IMR-90 (cell line): ENCODE measurements at regions not wholly inside any gene's neighbourhood (a gene's known extent, or its start where the extent isn't known, plus 50 kb on each side); places are given as distances from the start of the nearest gene placed in this dataset.

Experiments
- ATAC-seq: fragments of 200-7000 bp; cut with Tn5 transposase; 2 replicates; pipeline ENCODE4 v1.9.1; 2020; ENCODE audit warnings: low read depth, mild to moderate bottlenecking, moderate library complexity
- BruUV-seq: library from RNA; stranded (reverse); fragments of 400-500 nt; replicated peaks from 2 replicates; lab custom pipeline; 2021; lab: Mats Ljungman, UMichigan
- CTCF ChIA-PET: fragments of 300-600 bp; formaldehyde crosslinking; extraction: SDS; loops from one replicate; lab custom pipeline; 2021; ENCODE audit warnings: antibody characterized with exemption; lab: Yijun Ruan, JAX
- POLR2A ChIA-PET: fragments of 300-600 bp; sonication (Branson Sonifier 250); formaldehyde crosslinking; loops from one replicate; lab custom pipeline; 2022; ENCODE audit warnings: antibody characterized with exemption; ENCODE audit not compliant: unreplicated experiment; lab: Charles Lee
- DNase-seq: peaks from one replicate; pipeline ENCODE4 v3.0.0; 2013
- H2AFZ ChIP-seq: replicated peaks from 2 replicates; pipeline ENCODE3; 2013; ENCODE audit warnings: low read length, mild to moderate bottlenecking; ENCODE audit not compliant: poor library complexity
- H2AK5ac ChIP-seq: 2 replicates; pipeline ENCODE4 v1.6.1; 2013; ENCODE audit warnings: low read depth, low read length, inconsistent platforms
- H2AK9ac ChIP-seq: replicated peaks from 2 replicates; pipeline ENCODE3; 2013; ENCODE audit warnings: mild to moderate bottlenecking, low read depth, low read length, moderate library complexity; ENCODE audit not compliant: poor library complexity
- H2BK120ac ChIP-seq: 2 replicates; pipeline ENCODE4 v1.6.1; 2013; ENCODE audit warnings: low read depth, low read length, inconsistent platforms
- H2BK15ac ChIP-seq: 3 replicates; pipeline ENCODE4 v1.6.1; 2013; ENCODE audit warnings: low read depth, low read length, inconsistent platforms
- H2BK20ac ChIP-seq: 2 replicates; pipeline ENCODE4 v1.6.1; 2013; ENCODE audit warnings: low read depth, mild to moderate bottlenecking, inconsistent platforms, low read length, moderate library complexity
- H2BK5ac ChIP-seq: 2 replicates; pipeline ENCODE4 v1.6.1; 2013; ENCODE audit warnings: mild to moderate bottlenecking, low read depth, low read length, inconsistent platforms; ENCODE audit not compliant: poor library complexity, severe bottlenecking
- H3K14ac ChIP-seq: replicated peaks from 2 replicates; pipeline ENCODE4 v1.6.1; 2013; ENCODE audit warnings: low read depth, low read length, inconsistent platforms
- H3K18ac ChIP-seq: 2 replicates; pipeline ENCODE4 v1.6.1; 2013; ENCODE audit warnings: low read depth, low read length, control low read depth
- H3K23ac ChIP-seq: 2 replicates; pipeline ENCODE4 v1.6.1; 2013; ENCODE audit warnings: low read depth, low read length, inconsistent platforms
- H3K27ac ChIP-seq: 2 replicates; pipeline ENCODE4 v1.5.1; 2013; ENCODE audit warnings: mild to moderate bottlenecking, control low read depth, low read length; ENCODE audit not compliant: insufficient read depth
- H3K27me3 ChIP-seq: 2 replicates; pipeline ENCODE4 v1.6.1; 2013; ENCODE audit warnings: low read length; ENCODE audit not compliant: control insufficient read depth, insufficient read depth
- H3K36me3 ChIP-seq: 2 replicates; pipeline ENCODE4 v1.6.1; 2013; ENCODE audit warnings: low read length, mixed read lengths; ENCODE audit not compliant: control insufficient read depth, insufficient read depth
- H3K4ac ChIP-seq: 2 replicates; pipeline ENCODE4 v1.6.1; 2013; ENCODE audit warnings: low read depth, low read length, inconsistent platforms
- H3K4me1 ChIP-seq: 2 replicates; pipeline ENCODE4 v1.6.1; 2013; ENCODE audit warnings: low read length, mixed read lengths; ENCODE audit not compliant: control insufficient read depth, insufficient read depth
- H3K4me2 ChIP-seq: 2 replicates; pipeline ENCODE4 v1.6.1; 2013; ENCODE audit warnings: low read depth, mild to moderate bottlenecking, control low read depth, low read length, moderate library complexity
- H3K4me3 ChIP-seq: 2 replicates; pipeline ENCODE4 v1.5.1; 2013; ENCODE audit warnings: low read depth, mild to moderate bottlenecking, control low read depth, low read length, moderate library complexity; ENCODE audit not compliant: insufficient read depth
- H3K56ac ChIP-seq: 2 replicates; pipeline ENCODE4 v1.6.1; 2013; ENCODE audit warnings: low read length, inconsistent platforms; ENCODE audit not compliant: insufficient read depth; ENCODE audit errors: extremely low read depth
- H3K79me1 ChIP-seq, 2 experiments: 2 replicates each; pipeline ENCODE4 v1.6.1; 2013; ENCODE audit warnings: low read length in 2 of 2, inconsistent platforms in 1 of 2, low read depth in 1 of 2
- H3K9ac ChIP-seq: 2 replicates; pipeline ENCODE4 v1.6.1; 2013; ENCODE audit warnings: low read depth, low read length, control low read depth
- H3K9me1 ChIP-seq: 2 replicates; pipeline ENCODE4 v1.6.1; 2013; ENCODE audit warnings: low read length, inconsistent platforms; ENCODE audit not compliant: insufficient read depth
- H3K9me3 ChIP-seq: 2 replicates; pipeline ENCODE4 v1.6.1; 2013; ENCODE audit warnings: low read length; ENCODE audit not compliant: control insufficient read depth, insufficient read depth
- H4K20me1 ChIP-seq: 2 replicates; pipeline ENCODE4 v1.6.1; 2013; ENCODE audit warnings: low read length, inconsistent platforms; ENCODE audit not compliant: insufficient read depth
- H4K5ac ChIP-seq: 2 replicates; pipeline ENCODE4 v1.6.1; 2013; ENCODE audit warnings: mild to moderate bottlenecking, low read depth, low read length, control low read depth
- H4K8ac ChIP-seq, 2 experiments: 2 replicates each; pipeline ENCODE4 v1.6.1; 2013; ENCODE audit warnings: low read depth in 2 of 2, low read length in 2 of 2, control low read depth in 1 of 2, inconsistent platforms in 1 of 2
- H4K91ac ChIP-seq: 2 replicates; pipeline ENCODE4 v1.6.1; 2013; ENCODE audit warnings: low read depth, low read length, inconsistent platforms; ENCODE audit not compliant: insufficient read depth
- FOS ChIP-seq: fragments of 150-350 bp; IDR thresholded peaks from 2 replicates; pipeline ENCODE4 v1.6.1; 2016; ENCODE audit warnings: low read depth, low read length
- MAFK ChIP-seq: IDR thresholded peaks from 2 replicates; pipeline ENCODE4 v1.6.1; 2012; ENCODE audit warnings: low read depth, low read length, improper control_type of control experiment
- MAZ ChIP-seq: IDR thresholded peaks from 2 replicates; pipeline ENCODE4 v1.6.1; 2012; ENCODE audit warnings: low read depth, mild to moderate bottlenecking, low read length, improper control_type of control experiment, moderate library complexity, borderline replicate concordance
- NFE2L2 ChIP-seq: fragments of 150-350 bp; IDR thresholded peaks from 2 replicates; pipeline ENCODE4 v1.6.1; 2016; ENCODE audit warnings: low read depth, mild to moderate bottlenecking, low read length
- POLR2A ChIP-seq: IDR thresholded peaks from 2 replicates; pipeline ENCODE4 v1.6.1; 2012; ENCODE audit warnings: mild to moderate bottlenecking, low read depth, low read length
- RCOR1 ChIP-seq: IDR thresholded peaks from 2 replicates; pipeline ENCODE4 v1.6.1; 2012; ENCODE audit warnings: mild to moderate bottlenecking, low read length, improper control_type of control experiment; ENCODE audit not compliant: insufficient replicate concordance
- RFX5 ChIP-seq: IDR thresholded peaks from 2 replicates; pipeline ENCODE4 v1.8.0; 2012; ENCODE audit warnings: low read depth, mild to moderate bottlenecking, low read length, moderate library complexity
- SMC3 ChIP-seq: fragments of 150-350 bp; IDR thresholded peaks from 2 replicates; pipeline ENCODE4 v1.6.1; 2016; ENCODE audit warnings: low read depth, mild to moderate bottlenecking, antibody characterized with exemption, low read length, moderate library complexity
- WGBS, 2 experiments: methylation state at CpG; one replicate each; pipeline versions ENCODE4 v1.1.5 to v1.1.7; 2013; ENCODE audit warnings: missing lambda C conversion rate in 2 of 2; ENCODE audit not compliant: insufficient read length in 1 of 2; ENCODE audit errors: extremely low coverage in 2 of 2; 5-methylcytosine and 5-hydroxymethylcytosine counted together
- dilution Hi-C: fragments of 300-500 bp; cut with HindIII; formaldehyde crosslinking; loops from one replicate; pipeline ENCODE4 v1.14.3; 2018; ENCODE audit warnings: low sequenced_read_pairs; ENCODE audit not compliant: unreplicated experiment
- in situ Hi-C: fragments of 300-500 bp; cut with MboI; formaldehyde crosslinking; loops from 3 replicates; pipeline ENCODE4 v1.14.3; 2019; ENCODE audit warnings: low sequenced_read_pairs, inconsistent platforms, mixed read lengths
- intact Hi-C: fragments of 100-400 bp; cut with micrococcal nuclease; formaldehyde crosslinking; loops from 2 replicates; pipeline ENCODE4 v1.10.0; 2022
- TF ChIP-seq, protein P1 (sequence below): fragments of 150-350 bp; IDR thresholded peaks from 2 replicates; pipeline ENCODE4 v1.6.1; 2016; ENCODE audit warnings: low read depth, mild to moderate bottlenecking, low read length, moderate library complexity, borderline replicate concordance
- TF ChIP-seq, protein P2 (sequence below): fragments of 150-350 bp; IDR thresholded peaks from 2 replicates; pipeline ENCODE4 v1.6.1; 2017; ENCODE audit warnings: mild to moderate bottlenecking, antibody characterized with exemption, low read length, low read depth
- TF ChIP-seq, protein P3 (sequence below): conservative IDR thresholded peaks from 2 replicates; pipeline ENCODE4 v1.5.1; 2012; ENCODE audit warnings: mild to moderate bottlenecking, low read depth, low read length, improper control_type of control experiment

DNA sequence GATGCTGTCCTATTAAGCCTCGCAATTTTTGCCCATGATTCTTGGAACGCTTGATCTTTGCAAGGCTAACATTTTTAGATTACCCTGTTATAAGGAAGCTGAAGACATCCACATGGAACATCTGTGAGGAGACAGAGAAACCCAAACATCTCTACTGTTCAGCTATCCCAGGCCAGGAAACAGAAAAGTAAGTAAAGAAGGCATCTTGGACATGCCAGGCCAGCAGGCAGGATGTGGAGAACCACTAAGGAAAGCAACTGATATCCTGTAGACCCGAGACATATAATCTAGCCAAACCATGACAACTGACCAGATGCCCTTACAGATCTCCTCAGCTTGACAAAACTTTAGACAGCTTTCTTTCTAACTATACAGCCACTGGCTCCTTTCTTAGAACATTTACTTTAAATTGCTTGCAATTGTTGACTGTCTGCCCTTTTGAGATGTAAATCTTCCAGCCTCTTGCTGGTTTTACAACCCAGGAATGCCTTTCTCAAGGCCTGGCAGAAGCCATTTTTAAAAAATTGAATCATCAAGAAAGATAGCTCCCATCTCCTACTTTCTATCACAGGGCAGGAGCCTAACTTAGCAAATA, 255.8 kb upstream of the DACH1 start:
- ChIA-PET POLR2A (no interaction called here), CTCF (no interaction called here)
- no peak overlapping the region for H2BK120ac ChIP-seq
- H3K14ac ChIP-seq = no peak overlapping the region
- H3K9me3 ChIP-seq = peaks cover 2% of the 10 kb centered on the region; the same call in 1 of the 2 replicates
- no peaks in the 10 kb centered on the region for H3K4me1 ChIP-seq
- no peak overlapping the region for H2BK5ac ChIP-seq
- TF ChIP-seq MAZ = no peak
- TF ChIP-seq NFE2L2 = no peak
- TF ChIP-seq RCOR1 = no peak
- TF ChIP-seq MAFK = no peak
- TF ChIP-seq RFX5 = no peak
- TF ChIP-seq, protein P1, sequence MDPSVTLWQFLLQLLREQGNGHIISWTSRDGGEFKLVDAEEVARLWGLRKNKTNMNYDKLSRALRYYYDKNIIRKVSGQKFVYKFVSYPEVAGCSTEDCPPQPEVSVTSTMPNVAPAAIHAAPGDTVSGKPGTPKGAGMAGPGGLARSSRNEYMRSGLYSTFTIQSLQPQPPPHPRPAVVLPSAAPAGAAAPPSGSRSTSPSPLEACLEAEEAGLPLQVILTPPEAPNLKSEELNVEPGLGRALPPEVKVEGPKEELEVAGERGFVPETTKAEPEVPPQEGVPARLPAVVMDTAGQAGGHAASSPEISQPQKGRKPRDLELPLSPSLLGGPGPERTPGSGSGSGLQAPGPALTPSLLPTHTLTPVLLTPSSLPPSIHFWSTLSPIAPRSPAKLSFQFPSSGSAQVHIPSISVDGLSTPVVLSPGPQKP = no peak
- TF ChIP-seq, protein P2, sequence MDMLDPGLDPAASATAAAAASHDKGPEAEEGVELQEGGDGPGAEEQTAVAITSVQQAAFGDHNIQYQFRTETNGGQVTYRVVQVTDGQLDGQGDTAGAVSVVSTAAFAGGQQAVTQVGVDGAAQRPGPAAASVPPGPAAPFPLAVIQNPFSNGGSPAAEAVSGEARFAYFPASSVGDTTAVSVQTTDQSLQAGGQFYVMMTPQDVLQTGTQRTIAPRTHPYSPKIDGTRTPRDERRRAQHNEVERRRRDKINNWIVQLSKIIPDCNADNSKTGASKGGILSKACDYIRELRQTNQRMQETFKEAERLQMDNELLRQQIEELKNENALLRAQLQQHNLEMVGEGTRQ = no peak
- TF ChIP-seq SMC3 = no peak
- TF ChIP-seq FOS = no peak
- no peak for TF ChIP-seq POLR2A
- TF ChIP-seq, protein P3, sequence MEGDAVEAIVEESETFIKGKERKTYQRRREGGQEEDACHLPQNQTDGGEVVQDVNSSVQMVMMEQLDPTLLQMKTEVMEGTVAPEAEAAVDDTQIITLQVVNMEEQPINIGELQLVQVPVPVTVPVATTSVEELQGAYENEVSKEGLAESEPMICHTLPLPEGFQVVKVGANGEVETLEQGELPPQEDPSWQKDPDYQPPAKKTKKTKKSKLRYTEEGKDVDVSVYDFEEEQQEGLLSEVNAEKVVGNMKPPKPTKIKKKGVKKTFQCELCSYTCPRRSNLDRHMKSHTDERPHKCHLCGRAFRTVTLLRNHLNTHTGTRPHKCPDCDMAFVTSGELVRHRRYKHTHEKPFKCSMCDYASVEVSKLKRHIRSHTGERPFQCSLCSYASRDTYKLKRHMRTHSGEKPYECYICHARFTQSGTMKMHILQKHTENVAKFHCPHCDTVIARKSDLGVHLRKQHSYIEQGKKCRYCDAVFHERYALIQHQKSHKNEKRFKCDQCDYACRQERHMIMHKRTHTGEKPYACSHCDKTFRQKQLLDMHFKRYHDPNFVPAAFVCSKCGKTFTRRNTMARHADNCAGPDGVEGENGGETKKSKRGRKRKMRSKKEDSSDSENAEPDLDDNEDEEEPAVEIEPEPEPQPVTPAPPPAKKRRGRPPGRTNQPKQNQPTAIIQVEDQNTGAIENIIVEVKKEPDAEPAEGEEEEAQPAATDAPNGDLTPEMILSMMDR = no peak
- H3K18ac ChIP-seq = no peak overlapping the region
- BruUV-seq = no TSS peak
- no peak overlapping the region for H4K5ac ChIP-seq
- no peak overlapping the region for H3K56ac ChIP-seq
- intact Hi-C loops (no loop called here), dilution Hi-C loops (no loop called here), in situ Hi-C loops (no loop called here)
- no peak overlapping the region for H3K23ac ChIP-seq
- no peak overlapping the region for H2AFZ ChIP-seq
- 40% methylated on average over 1 of the region's 3 CpGs; no CpG with 5 or more reads in 1 of the 2 experiments for WGBS, 2 experiments
- no peak overlapping the region for H2AK9ac ChIP-seq
- H3K4me2 ChIP-seq = no peak overlapping the region
- ATAC-seq = no peak
- H4K20me1 ChIP-seq = no peaks in the 10 kb centered on the region
- H4K8ac ChIP-seq = no peak overlapping the region
- H3K79me1 ChIP-seq = no peaks in the 10 kb centered on the region
- H3K27ac ChIP-seq = no peak overlapping the region
- no peak overlapping the region for H3K9ac ChIP-seq
- no peak overlapping the region for H2AK5ac ChIP-seq
- H3K4me3 ChIP-seq = no peak overlapping the region
- no peak overlapping the region for H4K91ac ChIP-seq
- no peak overlapping the region for H2BK20ac ChIP-seq
- H3K9me1 ChIP-seq = no peaks in the 10 kb centered on the region
- H3K27me3 ChIP-seq = no peaks in the 10 kb centered on the region
- no peaks in the 10 kb centered on the region for H3K36me3 ChIP-seq
- H3K4ac ChIP-seq = no peak overlapping the region
- no peak for DNase-seq
- no peak overlapping the region for H2BK15ac ChIP-seq
